LHCN-M2 (cell line): ENCODE measurements at regions not wholly inside any gene's neighbourhood (a gene's known extent, or its start where the extent isn't known, plus 50 kb on each side); places are given as distances from the start of the nearest gene placed in this dataset.

Experiments used
- DNase-seq: peaks from one replicate; pipeline ENCODE4 v3.0.0-alpha.2; 2012; ENCODE audit warnings: low read depth

- no peak for DNase-seq
These were observed 50.6 kb downstream of the SLIT2 start for GRCh38 chr4:20302336-20302735.

GRCh38 chr4:20305976-20306375 lies 54.3 kb downstream of the SLIT2 start:
- DNase-seq: no peak

- no peak for DNase-seq
These were observed 60.2 kb downstream of the SLIT2 start for GRCh38 chr4:20311856-20312255.

- no peak for DNase-seq
These were observed 61.7 kb downstream of the SLIT2 start for GRCh38 chr4:20313237-20314030.

- DNase-seq: no peak
These were observed 65.8 kb downstream of the SLIT2 start for GRCh38 chr4:20317424-20317985.

GRCh38 chr4:20318001-20318908 lies 66.5 kb downstream of the SLIT2 start:
- no peak for DNase-seq

GRCh38 chr4:20318909-20319277 lies 67.2 kb downstream of the SLIT2 start:
- DNase-seq: no peak

- no peak for DNase-seq
These were observed 68.3 kb downstream of the SLIT2 start for GRCh38 chr4:20319825-20320612.

GRCh38 chr4:20323991-20324390 lies 72.3 kb downstream of the SLIT2 start:
- no peak for DNase-seq

GRCh38 chr4:20326460-20326859 lies 74.8 kb downstream of the SLIT2 start:
- DNase-seq: no peak

- no peak for DNase-seq
These were observed 75.3 kb downstream of the SLIT2 start for GRCh38 chr4:20326977-20327376.

- no peak for DNase-seq
These were observed 76.1 kb downstream of the SLIT2 start for GRCh38 chr4:20327808-20328207.

- DNase-seq: no peak
These were observed 79.9 kb downstream of the SLIT2 start for GRCh38 chr4:20331642-20332041.

- DNase-seq: no peak
These were observed 81.5 kb downstream of the SLIT2 start for GRCh38 chr4:20333141-20333715.

- no peak for DNase-seq
These were observed 85.6 kb downstream of the SLIT2 start for GRCh38 chr4:20337261-20337664.

GRCh38 chr4:20338841-20339240 lies 87.1 kb downstream of the SLIT2 start:
- no peak for DNase-seq

GRCh38 chr4:20341134-20341738 lies 89.5 kb downstream of the SLIT2 start:
- no peak for DNase-seq

GRCh38 chr4:20347531-20347930 lies 95.8 kb downstream of the SLIT2 start:
- DNase-seq: no peak

GRCh38 chr4:20348411-20348810 lies 96.7 kb downstream of the SLIT2 start:
- no peak for DNase-seq

- DNase-seq: no peak
These were observed 99.9 kb downstream of the SLIT2 start for GRCh38 chr4:20351360-20352162.
